ENCODE measurements at regions not wholly inside any gene's neighbourhood (a gene's known extent, or its start where the extent isn't known, plus 50 kb on each side); places are given as distances from the start of the nearest gene placed in this dataset.

- no peaks in the 10 kb centered on the region for H3K79me2 ChIP-seq (ENCODE audit: insufficient read depth, low read length)
- no peaks in the 10 kb centered on the region for H3F3A ChIP-seq (ENCODE audit: insufficient read depth, low read length)
- no peaks in the 10 kb centered on the region for H3K9me3 ChIP-seq (ENCODE audit: low read length)
- H3K27ac ChIP-seq (ENCODE audit: low read depth, low read length, poor library complexity, severe bottlenecking): no peak overlapping the region
- no peak overlapping the region for H3K9ac ChIP-seq (ENCODE audit: low read length)
- H4K20me1 ChIP-seq (ENCODE audit: insufficient read depth, low read length): no peaks in the 10 kb centered on the region
- H3K4me1 ChIP-seq (ENCODE audit: insufficient read depth, low read length, severe bottlenecking): no peaks in the 10 kb centered on the region
- no peak overlapping the region for H2AFZ ChIP-seq (ENCODE audit: low read length)
- no peaks in the 10 kb centered on the region for H3K9me2 ChIP-seq (ENCODE audit: low read depth, low read length)
- H3K4me3 ChIP-seq (ENCODE audit: low read depth, low read length, poor library complexity, severe bottlenecking): no peak overlapping the region
- TF ChIP-seq EZH2 (IDR thresholded peaks at IDR 0.05; ENCODE audit: borderline replicate concordance, low read length): no peak
- no peak for TF ChIP-seq CTCF (IDR thresholded peaks at IDR 0.05; ENCODE audit: low read length)
- H3K36me3 ChIP-seq (ENCODE audit: insufficient read depth, low read length): no peaks in the 10 kb centered on the region
- no peak overlapping the region for H3K4me2 ChIP-seq (ENCODE audit: low read length)
- no peaks in the 10 kb centered on the region for H3K27me3 ChIP-seq (ENCODE audit: insufficient read depth, low read length)
Measured at GRCh38 chr5:38048400-38048799, 208.6 kb upstream of the GDNF start.

- no peak overlapping the region for H3K9ac ChIP-seq (ENCODE audit: low read length)
- H3F3A ChIP-seq (ENCODE audit: insufficient read depth, low read length): no peaks in the 10 kb centered on the region
- no peak overlapping the region for H3K4me3 ChIP-seq (ENCODE audit: low read depth, low read length, poor library complexity, severe bottlenecking)
- no peak overlapping the region for H2AFZ ChIP-seq (ENCODE audit: low read length)
- H3K4me1 ChIP-seq (ENCODE audit: insufficient read depth, low read length, severe bottlenecking): no peaks in the 10 kb centered on the region
- no peaks in the 10 kb centered on the region for H3K9me3 ChIP-seq (ENCODE audit: low read length)
- H3K36me3 ChIP-seq (ENCODE audit: insufficient read depth, low read length): no peaks in the 10 kb centered on the region
- H3K9me2 ChIP-seq (ENCODE audit: low read depth, low read length): no peaks in the 10 kb centered on the region
- H3K79me2 ChIP-seq (ENCODE audit: insufficient read depth, low read length): no peaks in the 10 kb centered on the region
- H4K20me1 ChIP-seq (ENCODE audit: insufficient read depth, low read length): no peaks in the 10 kb centered on the region
- no peak overlapping the region for H3K27ac ChIP-seq (ENCODE audit: low read depth, low read length, poor library complexity, severe bottlenecking)
- no peak overlapping the region for H3K4me2 ChIP-seq (ENCODE audit: low read length)
- no peaks in the 10 kb centered on the region for H3K27me3 ChIP-seq (ENCODE audit: insufficient read depth, low read length)
- TF ChIP-seq CTCF (IDR thresholded peaks at IDR 0.05; ENCODE audit: low read length) (no peak), EZH2 (IDR thresholded peaks at IDR 0.05; ENCODE audit: borderline replicate concordance, low read length) (no peak)
Measured at GRCh38 chr5:38046103-38046502, 206.3 kb upstream of the GDNF start.

- Histone ChIP-seq H3K79me2 (ENCODE audit: insufficient read depth, low read length) (no peaks in the 10 kb centered on the region), H3K4me1 (ENCODE audit: insufficient read depth, low read length, severe bottlenecking) (no peaks in the 10 kb centered on the region), H3F3A (ENCODE audit: insufficient read depth, low read length) (no peaks in the 10 kb centered on the region), H3K27me3 (ENCODE audit: insufficient read depth, low read length) (no peaks in the 10 kb centered on the region), H3K4me2 (ENCODE audit: low read length) (no peak overlapping the region), H3K9me3 (ENCODE audit: low read length) (no peaks in the 10 kb centered on the region), H2AFZ (ENCODE audit: low read length) (no peak overlapping the region), H3K36me3 (ENCODE audit: insufficient read depth, low read length) (no peaks in the 10 kb centered on the region), H4K20me1 (ENCODE audit: insufficient read depth, low read length) (no peaks in the 10 kb centered on the region), H3K9ac (ENCODE audit: low read length) (no peak overlapping the region), H3K27ac (ENCODE audit: low read depth, low read length, poor library complexity, severe bottlenecking) (no peak overlapping the region), H3K9me2 (ENCODE audit: low read depth, low read length) (no peaks in the 10 kb centered on the region), H3K4me3 (ENCODE audit: low read depth, low read length, poor library complexity, severe bottlenecking) (no peak overlapping the region)
- TF ChIP-seq CTCF (IDR thresholded peaks at IDR 0.05; ENCODE audit: low read length) (no peak), EZH2 (IDR thresholded peaks at IDR 0.05; ENCODE audit: borderline replicate concordance, low read length) (no peak)
Measured at GRCh38 chr5:38045446-38045845, 205.6 kb upstream of the GDNF start.
